ENCODE measurements at regions not wholly inside any gene's neighbourhood (a gene's known extent, or its start where the extent isn't known, plus 50 kb on each side); places are given as distances from the start of the nearest gene placed in this dataset.

GRCh38 chr10:128178302-128178958, 52.2 kb upstream of the MKI67 start:
- TF ChIP-seq CTCF (IDR thresholded peaks at IDR 0.05) (peak in 1 of 6 experiments; percentile 29), POLR2A (IDR thresholded peaks at IDR 0.05) (no peak)
